ENCODE measurements at regions not wholly inside any gene's neighbourhood (a gene's known extent, or its start where the extent isn't known, plus 50 kb on each side); places are given as distances from the start of the nearest gene placed in this dataset.

DNA sequence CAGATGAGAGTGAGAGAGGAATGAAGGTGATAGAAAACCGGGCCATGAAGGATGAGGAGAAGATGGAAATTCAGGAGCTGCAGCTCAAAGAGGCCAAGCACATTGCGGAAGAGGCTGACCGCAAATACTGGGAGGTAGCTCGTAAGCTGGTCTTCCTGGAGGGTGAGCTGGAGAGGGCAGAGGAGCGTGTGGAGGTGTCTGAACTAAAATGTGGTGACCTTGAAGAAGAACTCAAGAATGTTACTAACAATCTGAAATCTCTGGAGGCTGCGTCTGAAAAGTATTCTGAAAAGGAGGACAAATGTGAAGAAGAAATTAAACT is 88.9 kb downstream of the EOMES start:
- CTCF ChIA-PET, result interaction anchor here (1.0 to 1.7 kb wide), 4 partner anchors 42 to 695 kb away, joined by 3 to 6 read pairs (median 3); no protein-coding TSS in a partner anchor
- ATAC-seq (peak; percentile 37), DNase-seq (no peak)
- intact Hi-C loops (cut with micrococcal nuclease), result loop anchor here (10.0 kb wide), 1 partner anchor 148 kb away; the partner anchor contains the start of gene SLC4A7
- Mint-ChIP-seq H3K9me3 (no peaks in the 10 kb centered on the region), H3K36me3 (ENCODE audit: low read depth) (no peaks in the 10 kb centered on the region), H3K27me3 (no peaks in the 10 kb centered on the region), H3K27ac (peak overlapping the region; percentile 78), H3K4me3 (peak overlapping the region; percentile 79), H3K4me1 (ENCODE audit: low read depth) (peaks cover 28% of the 10 kb centered on the region)
- TF ChIP-seq, protein P1, sequence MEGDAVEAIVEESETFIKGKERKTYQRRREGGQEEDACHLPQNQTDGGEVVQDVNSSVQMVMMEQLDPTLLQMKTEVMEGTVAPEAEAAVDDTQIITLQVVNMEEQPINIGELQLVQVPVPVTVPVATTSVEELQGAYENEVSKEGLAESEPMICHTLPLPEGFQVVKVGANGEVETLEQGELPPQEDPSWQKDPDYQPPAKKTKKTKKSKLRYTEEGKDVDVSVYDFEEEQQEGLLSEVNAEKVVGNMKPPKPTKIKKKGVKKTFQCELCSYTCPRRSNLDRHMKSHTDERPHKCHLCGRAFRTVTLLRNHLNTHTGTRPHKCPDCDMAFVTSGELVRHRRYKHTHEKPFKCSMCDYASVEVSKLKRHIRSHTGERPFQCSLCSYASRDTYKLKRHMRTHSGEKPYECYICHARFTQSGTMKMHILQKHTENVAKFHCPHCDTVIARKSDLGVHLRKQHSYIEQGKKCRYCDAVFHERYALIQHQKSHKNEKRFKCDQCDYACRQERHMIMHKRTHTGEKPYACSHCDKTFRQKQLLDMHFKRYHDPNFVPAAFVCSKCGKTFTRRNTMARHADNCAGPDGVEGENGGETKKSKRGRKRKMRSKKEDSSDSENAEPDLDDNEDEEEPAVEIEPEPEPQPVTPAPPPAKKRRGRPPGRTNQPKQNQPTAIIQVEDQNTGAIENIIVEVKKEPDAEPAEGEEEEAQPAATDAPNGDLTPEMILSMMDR (IDR thresholded peaks at IDR 0.05), result no peak
- POLR2A ChIA-PET, result interaction anchor here (0.6 to 1.2 kb wide), 2 partner anchors 10 to 42 kb away, joined by 3 read pairs; no protein-coding TSS in a partner anchor

DNA sequence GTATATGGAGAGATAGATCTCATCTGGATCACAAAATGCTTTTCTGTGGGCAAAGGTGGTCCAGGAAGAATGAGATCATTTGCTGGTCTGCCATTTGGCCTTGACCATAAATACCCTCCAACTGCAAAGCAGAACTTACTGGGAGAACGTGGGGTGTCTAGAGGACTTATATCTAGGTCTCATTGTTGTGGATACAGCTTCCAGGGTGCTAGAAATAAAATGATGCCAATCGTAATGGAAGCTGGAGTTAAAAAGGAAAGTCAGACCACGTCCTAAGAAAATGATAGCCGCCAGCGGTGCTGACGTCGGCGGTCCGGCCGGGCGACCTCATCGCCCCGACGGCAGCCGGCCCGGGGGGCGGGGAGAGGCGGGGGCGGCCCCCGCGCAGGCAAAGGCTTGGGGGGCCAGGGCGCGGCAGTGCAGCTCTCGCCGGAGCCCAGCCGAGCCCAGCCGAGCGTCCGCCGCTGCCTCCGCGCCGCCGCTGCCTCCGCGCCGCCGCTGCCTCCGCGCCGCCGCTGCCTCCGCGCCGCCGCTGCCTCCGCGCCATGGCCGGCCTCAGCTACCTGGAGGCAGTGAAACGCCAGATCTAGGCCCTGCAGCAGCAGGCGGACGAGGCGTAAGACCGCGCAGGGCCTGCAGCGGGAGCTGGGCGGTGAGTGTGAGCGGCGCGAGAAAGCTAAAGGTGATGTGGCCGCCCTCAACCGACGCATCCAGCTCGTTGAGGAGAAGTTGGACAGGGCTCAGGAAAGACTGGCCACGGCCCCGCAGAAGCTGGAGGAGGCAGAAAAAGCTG is 89.5 kb downstream of the EOMES start:
- no peaks in the 10 kb centered on the region for H3K27me3 Mint-ChIP-seq
- intact Hi-C loops (cut with micrococcal nuclease), result loop anchor here (10.0 kb wide), 1 partner anchor 148 kb away; the partner anchor contains the start of gene SLC4A7
- ChIA-PET POLR2A (interaction anchor here (1.2 kb wide), 1 partner anchor 41 kb away, joined by 3 read pairs; no protein-coding TSS in a partner anchor), CTCF (interaction anchor here (0.7 to 1.7 kb wide), 6 partner anchors 28 to 695 kb away, joined by 3 to 6 read pairs (median 3); no protein-coding TSS in a partner anchor)
- peak; percentile 85 for ATAC-seq
- H3K27ac Mint-ChIP-seq, result peak overlapping the region; percentile 83
- peaks cover 34% of the 10 kb centered on the region for H3K4me1 Mint-ChIP-seq (ENCODE audit: low read depth)
- peak overlapping the region; percentile 79 for H3K4me3 Mint-ChIP-seq
- H3K9me3 Mint-ChIP-seq, result no peaks in the 10 kb centered on the region
- TF ChIP-seq, protein P1 (IDR thresholded peaks at IDR 0.05), result no peak
- no peaks in the 10 kb centered on the region for H3K36me3 Mint-ChIP-seq (ENCODE audit: low read depth)
- DNase-seq, result peak; percentile 52

DNA sequence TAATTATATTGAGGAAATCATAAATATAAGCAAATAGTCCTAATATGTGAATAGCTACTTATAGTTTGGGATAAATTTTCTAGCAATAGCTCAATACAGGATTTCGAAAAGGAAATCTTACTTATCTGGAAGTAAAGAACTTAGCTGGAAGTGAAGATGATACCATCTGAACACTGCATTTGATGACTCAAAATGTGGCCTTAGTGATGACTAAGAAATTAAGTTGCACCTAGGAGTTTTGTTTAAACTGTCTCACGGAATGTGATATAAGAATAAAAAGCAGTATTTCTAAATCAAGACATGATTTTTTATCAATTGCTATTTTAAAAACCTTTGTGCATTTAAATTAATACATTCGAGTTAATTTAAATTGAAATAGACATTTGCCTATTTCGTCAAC is 91.2 kb downstream of the EOMES start:
- TF ChIP-seq, protein P1 (IDR thresholded peaks at IDR 0.05), result no peak
- DNase-seq (no peak), ATAC-seq (no peak)
- H3K4me3 Mint-ChIP-seq, result no peak overlapping the region
- H3K36me3 Mint-ChIP-seq (ENCODE audit: low read depth), result no peaks in the 10 kb centered on the region
- H3K27me3 Mint-ChIP-seq, result no peaks in the 10 kb centered on the region
- intact Hi-C loops (cut with micrococcal nuclease), result loop anchor here (10.0 kb wide), 1 partner anchor 146 kb away; the partner anchor contains the start of gene SLC4A7
- H3K9me3 Mint-ChIP-seq, result no peaks in the 10 kb centered on the region
- CTCF ChIA-PET, result interaction anchor here (1.7 kb wide), 1 partner anchor 50 kb away, joined by 7 read pairs; no protein-coding TSS in a partner anchor
- H3K27ac Mint-ChIP-seq, result no peak overlapping the region
- H3K4me1 Mint-ChIP-seq (ENCODE audit: low read depth), result peaks cover 36% of the 10 kb centered on the region
- POLR2A ChIA-PET, result interaction anchor here (0.7 kb wide), 1 partner anchor 587 kb away, joined by 3 read pairs; no protein-coding TSS in a partner anchor

DNA sequence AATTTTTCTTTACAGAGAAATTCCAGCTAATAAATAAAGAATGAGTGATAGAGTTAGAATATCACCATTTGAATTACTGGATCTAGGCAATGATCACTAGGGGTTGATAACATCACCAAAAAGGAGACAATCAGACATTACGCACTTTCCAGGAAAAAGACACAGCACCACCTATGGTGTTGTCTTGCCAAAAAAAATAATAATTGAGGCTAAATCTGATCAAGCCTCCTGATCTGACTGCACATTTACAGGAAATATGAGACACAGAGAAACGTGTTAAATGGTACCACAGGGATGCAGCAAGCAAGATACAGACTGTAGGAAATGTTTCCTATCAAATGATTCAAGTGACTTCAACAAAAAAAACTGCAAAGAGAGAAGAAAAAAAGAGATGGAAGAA is 92.8 kb downstream of the EOMES start:
- ChIA-PET CTCF (no interaction called here), POLR2A (no interaction called here)
- intact Hi-C loops (cut with micrococcal nuclease), result no loop called here
- peaks cover 42% of the 10 kb centered on the region for H3K4me1 Mint-ChIP-seq (ENCODE audit: low read depth)
- H3K9me3 Mint-ChIP-seq, result no peaks in the 10 kb centered on the region
- DNase-seq, result no peak
- no peaks in the 10 kb centered on the region for H3K36me3 Mint-ChIP-seq (ENCODE audit: low read depth)
- no peak overlapping the region for H3K4me3 Mint-ChIP-seq
- no peaks in the 10 kb centered on the region for H3K27me3 Mint-ChIP-seq
- no peak overlapping the region for H3K27ac Mint-ChIP-seq
- TF ChIP-seq, protein P1 (IDR thresholded peaks at IDR 0.05), result no peak
- ATAC-seq, result no peak

All from activated CD8-positive, alpha-beta T cell treated with anti-CD3 and anti-CD28 coated beads for 36 hours (primary cell).